ENCODE measurements at regions not wholly inside any gene's neighbourhood (a gene's known extent, or its start where the extent isn't known, plus 50 kb on each side); places are given as distances from the start of the nearest gene placed in this dataset.
"Not testable (repeated sequence)": the region's sequence is repeated elsewhere in the genome, so short reads cannot be mapped to it uniquely, and the experiment has no call there.

GRCh38 chr4:19583827-19584569 is 667.7 kb upstream of the SLIT2 start:
- DNase-seq = no peak

- no peak for DNase-seq
These were observed 671.6 kb upstream of the SLIT2 start for GRCh38 chr4:19580095-19580494.

- DNase-seq = no peak
These were observed 672.1 kb upstream of the SLIT2 start for GRCh38 chr4:19579608-19580007.

GRCh38 chr4:19577097-19577496 is 674.6 kb upstream of the SLIT2 start:
- DNase-seq = no peak

GRCh38 chr4:19575924-19576323 is 675.8 kb upstream of the SLIT2 start:
- no peak for DNase-seq

- DNase-seq = no peak
These were observed 685.7 kb upstream of the SLIT2 start for GRCh38 chr4:19566041-19566440.

- no peak for DNase-seq
These were observed 689.2 kb upstream of the SLIT2 start for GRCh38 chr4:19562456-19562855.

GRCh38 chr4:19557161-19557560 is 694.5 kb upstream of the SLIT2 start:
- no peak for DNase-seq

DNA sequence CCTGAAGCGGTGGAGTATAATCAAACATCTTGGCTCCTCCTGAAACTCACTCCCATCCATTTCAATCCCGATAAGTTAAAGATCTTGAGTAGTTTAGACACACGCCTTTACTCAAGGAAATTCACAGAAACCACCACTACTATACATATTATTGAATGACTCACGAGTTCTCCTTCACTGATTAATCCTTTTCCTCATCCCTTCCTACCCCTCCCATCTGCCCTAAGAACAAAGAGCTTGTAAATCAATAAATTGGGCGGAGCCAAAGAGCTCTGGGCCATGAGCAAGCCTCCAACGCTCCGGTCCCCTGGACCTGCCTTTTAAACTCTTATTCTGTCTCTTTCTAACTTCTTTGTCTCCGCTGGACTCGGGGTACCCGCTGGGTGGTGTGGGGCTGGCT is 695.4 kb upstream of the SLIT2 start:
- DNase-seq = not testable (repeated sequence)

DNA sequence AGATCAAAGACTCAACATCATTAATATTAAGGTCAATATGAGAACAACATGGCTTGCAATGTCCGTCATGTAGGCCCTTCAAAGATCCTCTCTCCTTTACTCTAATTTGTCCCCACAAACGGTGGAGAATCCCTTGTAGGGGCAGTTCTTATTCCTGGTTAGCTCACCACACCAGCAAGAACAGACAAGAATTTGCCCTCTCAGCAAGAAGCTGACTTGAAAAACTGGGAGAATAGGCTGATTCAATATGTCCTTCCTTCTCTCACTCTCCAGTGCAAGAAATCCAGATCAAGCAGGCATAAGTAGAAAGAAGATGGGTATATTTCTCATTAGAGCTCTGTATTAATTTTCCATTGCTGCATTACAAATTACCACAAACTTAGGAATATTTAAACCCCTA is 704.2 kb upstream of the SLIT2 start:
- no peak for DNase-seq

GRCh38 chr4:19544446-19545125 is 707.1 kb upstream of the SLIT2 start:
- DNase-seq = no peak

DNA sequence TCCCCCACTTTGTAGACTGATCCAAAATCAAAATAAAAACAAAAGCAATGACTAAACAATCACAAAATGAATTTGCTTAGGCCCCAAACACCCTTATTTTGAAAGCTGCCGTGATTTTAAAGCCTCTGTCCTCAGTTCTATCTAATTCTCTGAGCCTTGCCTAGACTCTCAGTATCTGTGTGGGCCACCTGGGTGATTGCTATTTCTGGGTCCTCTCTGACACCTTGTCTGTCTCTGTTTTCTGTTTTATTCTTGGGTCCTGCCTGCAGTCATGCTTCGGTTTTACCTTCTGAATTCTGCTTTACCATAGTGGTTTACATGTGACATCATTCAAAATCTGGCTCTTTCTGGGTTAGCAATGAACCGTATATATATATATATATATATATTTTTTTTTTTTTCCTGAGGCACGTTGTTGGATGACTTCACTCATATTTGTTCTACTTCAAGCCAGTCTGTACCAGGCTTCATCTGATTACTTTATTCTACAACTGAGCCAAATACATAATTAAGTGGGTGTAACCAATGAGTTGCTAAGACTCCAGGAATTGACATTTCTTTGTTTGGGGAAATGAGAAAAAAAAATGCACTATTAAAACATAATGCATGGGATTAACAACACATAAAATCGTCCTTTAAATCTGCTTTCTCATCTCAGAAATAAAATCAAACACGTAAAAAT is 710.7 kb upstream of the SLIT2 start:
- no peak for DNase-seq

DNA sequence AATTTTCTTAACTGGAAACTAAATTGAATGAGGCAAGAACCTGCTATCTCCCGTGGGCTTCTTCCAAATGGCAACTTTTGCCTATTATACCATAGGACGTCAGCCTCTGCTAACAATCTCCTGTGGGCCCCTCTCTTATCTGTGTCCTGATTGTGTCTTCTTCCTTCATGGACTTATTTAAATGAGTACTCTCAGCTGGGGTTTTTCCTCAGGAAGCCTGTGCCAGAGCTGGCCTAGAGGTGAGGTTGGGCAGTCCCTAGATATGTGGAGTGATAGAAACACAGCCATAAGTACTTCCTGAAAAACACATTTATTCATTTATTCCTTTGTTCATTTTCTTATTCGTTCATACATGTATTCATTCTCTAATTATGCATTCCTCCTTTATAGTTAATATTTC is 712.5 kb upstream of the SLIT2 start:
- DNase-seq = no peak

DNA sequence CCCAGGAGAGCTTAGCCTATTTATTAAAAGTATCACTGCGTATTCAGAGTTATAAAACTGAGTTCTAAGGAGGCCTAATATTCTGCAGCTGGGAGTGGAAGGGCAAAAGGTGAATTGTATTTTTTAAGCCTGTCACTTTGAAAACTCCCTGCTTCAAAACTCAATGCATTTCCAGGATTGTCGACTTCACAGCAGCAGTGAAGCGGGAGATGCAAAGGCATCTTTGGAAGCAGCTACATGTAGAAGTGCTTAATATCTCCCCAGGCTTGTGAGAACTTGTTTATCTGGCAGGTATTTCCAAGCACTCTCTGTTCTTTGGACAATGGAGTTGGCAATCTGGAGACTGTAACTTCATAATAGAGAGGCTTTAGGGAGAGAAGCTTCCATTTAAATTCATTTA is 717.5 kb upstream of the SLIT2 start:
- no peak for DNase-seq

- no peak for DNase-seq
These were observed 719.5 kb upstream of the SLIT2 start for GRCh38 chr4:19531906-19532848.

GRCh38 chr4:19523964-19524363 is 727.7 kb upstream of the SLIT2 start:
- no peak for DNase-seq

- no peak for DNase-seq
These were observed 728.7 kb upstream of the SLIT2 start for GRCh38 chr4:19522966-19523365.

DNA sequence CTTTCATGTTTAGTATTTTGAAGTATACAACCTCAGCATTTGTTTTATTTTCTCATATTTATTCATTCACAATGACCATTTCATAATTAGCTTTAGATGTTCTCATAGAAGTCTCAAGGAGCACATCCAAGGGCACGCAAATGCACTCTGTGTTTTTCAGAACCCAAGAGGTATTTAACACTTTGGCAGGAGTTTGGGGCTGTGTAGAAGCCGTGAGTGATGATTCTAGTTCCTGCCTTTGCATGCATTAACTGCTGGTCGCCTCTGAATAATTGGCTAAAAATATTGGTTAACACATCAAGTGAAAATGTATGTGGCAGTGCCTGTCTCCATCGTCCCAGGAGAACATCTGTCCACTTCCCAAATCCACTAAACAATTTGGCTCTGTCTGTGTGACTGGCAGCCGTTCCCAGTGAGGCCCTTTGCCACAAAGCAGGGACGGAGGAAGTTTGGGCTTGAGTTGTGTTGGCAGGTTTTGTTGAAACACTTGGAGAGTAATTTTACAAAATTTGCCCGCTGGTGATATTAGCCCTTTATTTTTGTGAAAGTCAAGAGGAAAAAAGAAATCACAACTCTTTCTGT is 730.7 kb upstream of the SLIT2 start:
- no peak for DNase-seq

DNA sequence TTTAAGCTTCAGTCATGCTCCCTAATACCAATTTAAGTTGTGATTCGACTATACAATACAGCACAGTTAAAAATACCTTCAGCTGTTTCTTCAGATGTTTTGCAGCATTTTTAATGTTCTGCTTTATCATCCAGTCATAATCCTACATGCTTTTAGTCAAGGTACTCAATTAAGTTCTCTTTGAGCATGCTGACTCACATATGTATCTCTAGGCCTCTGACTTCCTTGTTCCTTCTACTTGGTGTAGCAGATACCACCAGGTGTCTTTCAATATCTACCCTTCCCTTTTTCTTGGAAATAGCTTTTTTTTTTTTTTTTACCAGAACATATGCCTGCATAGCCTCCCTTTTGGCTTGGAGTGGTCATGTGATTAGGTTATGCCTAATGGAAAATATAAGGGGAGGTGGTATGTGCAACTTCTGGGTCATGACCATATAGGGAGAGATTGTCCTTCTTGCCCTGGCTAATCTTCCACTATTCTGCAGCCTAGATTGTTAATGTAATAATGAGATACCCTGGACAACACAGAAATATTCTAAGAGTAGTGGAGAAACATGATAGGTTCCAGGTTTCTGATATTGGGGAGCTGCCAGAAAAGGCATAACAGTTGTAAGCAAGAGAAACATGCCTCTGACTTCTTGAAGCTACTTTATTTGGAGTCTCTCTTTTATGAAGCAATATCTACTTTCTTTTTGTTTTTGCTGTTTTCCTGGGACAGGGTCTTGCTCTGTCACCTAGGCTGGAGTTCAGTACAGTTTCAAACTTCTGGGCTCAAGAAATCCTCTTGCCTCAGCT is 737.2 kb upstream of the SLIT2 start:
- no peak for DNase-seq

DNA sequence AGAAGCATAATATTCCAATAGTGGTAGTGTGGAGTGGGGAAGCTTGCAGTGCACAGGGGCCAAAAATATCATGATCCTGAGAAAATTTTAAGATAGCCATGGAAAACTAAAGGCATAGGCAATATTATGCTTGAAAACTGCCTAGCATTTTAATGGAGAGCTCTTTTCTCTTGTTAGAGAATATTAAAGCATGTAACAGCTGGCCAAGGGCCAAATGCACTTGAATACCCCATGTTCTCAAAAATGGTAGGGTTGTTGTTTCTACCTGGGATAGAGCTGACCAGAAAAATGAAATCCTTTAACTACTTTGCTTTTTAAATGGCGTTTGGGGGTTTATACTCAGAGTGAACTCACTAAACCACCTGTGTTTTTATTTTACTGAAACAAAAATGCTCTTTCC is 739.6 kb upstream of the SLIT2 start:
- DNase-seq = no peak

DNA sequence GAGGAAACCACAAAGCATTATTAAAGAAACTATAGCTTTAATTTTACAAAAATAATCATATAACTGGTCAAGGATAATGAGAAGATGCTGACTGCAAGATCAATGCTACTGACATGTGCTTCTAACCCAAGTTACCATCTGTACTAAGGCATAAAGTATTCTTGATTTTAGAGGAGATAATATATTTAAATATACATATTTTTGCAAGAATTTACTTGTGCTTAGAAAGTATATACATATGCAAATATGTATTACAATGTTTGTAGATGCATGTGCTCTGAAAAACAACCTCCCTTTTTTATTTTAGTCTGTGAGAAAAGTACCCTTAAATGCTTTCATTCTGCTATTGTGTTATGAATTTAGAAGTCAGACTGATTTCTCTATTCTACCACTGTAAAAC is 740.7 kb upstream of the SLIT2 start:
- DNase-seq = no peak

DNA sequence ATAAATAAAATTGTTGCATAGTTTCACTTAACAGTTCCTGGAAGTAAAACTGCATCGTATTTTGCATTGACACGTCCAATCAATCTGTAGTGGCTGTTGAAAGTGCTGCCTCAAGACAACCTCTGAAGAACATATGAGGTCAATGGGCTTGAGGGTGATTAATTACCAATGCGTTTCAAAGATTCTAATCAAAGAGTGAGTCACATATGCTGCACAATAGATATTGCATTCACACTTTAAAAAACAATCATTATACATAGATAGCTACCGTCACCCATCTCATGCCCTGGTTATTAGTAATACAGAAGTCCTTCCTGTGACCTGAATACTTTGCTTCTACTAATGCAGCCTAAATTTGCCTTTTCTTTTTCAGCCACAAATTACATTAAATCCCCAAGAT is 743.3 kb upstream of the SLIT2 start:
- DNase-seq = no peak

All from activated gamma-delta T cell (primary cell).